SJSA1 (cell line): ENCODE measurements at regions not wholly inside any gene's neighbourhood (a gene's known extent, or its start where the extent isn't known, plus 50 kb on each side); places are given as distances from the start of the nearest gene placed in this dataset.

Source experiments
- DNase-seq, 2 experiments: peaks; one replicate each; pipeline ENCODE4 v3.0.0-alpha.2; 2015 to 2020; ENCODE audit warnings: low spot score in 2 of 2, low read depth in 1 of 2
- H3K27ac ChIP-seq: fragments of 250-450 bp; sonication (Bioruptor Pico); 2 replicates; pipeline ENCODE4 v1.5.1; 2020; ENCODE audit warnings: mild to moderate bottlenecking, moderate library complexity
- H3K27me3 ChIP-seq: fragments of 250-450 bp; sonication (Bioruptor Pico); replicated peaks from 2 replicates; pipeline ENCODE4 v1.5.1; 2020; ENCODE audit warnings: mild to moderate bottlenecking, moderate library complexity
- H3K36me3 ChIP-seq: fragments of 250-450 bp; sonication (Bioruptor Pico); 2 replicates; pipeline ENCODE4 v1.5.1; 2020; ENCODE audit warnings: mild to moderate bottlenecking
- H3K4me1 ChIP-seq: fragments of 250-450 bp; sonication (Bioruptor Pico); replicated peaks from 2 replicates; pipeline ENCODE4 v1.6.1; 2021; ENCODE audit warnings: mild to moderate bottlenecking
- H3K4me3 ChIP-seq: fragments of 250-450 bp; sonication (Bioruptor Pico); 2 replicates; pipeline ENCODE4 v1.5.1; 2020; ENCODE audit warnings: mild to moderate bottlenecking
- H3K9me3 ChIP-seq: fragments of 250-450 bp; sonication (Bioruptor Pico); replicated peaks from 2 replicates; pipeline ENCODE4 v1.5.1; 2020; ENCODE audit warnings: mild to moderate bottlenecking

- no peak for DNase-seq
- H3K9me3 ChIP-seq = no peaks in the 10 kb centered on the region; the same call in 1 of the 2 replicates
- H3K27ac ChIP-seq = no peak overlapping the region
- H3K27me3 ChIP-seq = no peaks in the 10 kb centered on the region
- no peaks in the 10 kb centered on the region for H3K36me3 ChIP-seq
- H3K4me3 ChIP-seq = no peak overlapping the region
- peaks cover 18% of the 10 kb centered on the region for H3K4me1 ChIP-seq
Measured at GRCh38 chr1:218572050-218572449, 226.9 kb downstream of the TGFB2 start.

GRCh38 chr1:218573925-218574324 is 228.8 kb downstream of the TGFB2 start:
- no peak overlapping the region for H3K27ac ChIP-seq
- H3K4me3 ChIP-seq = no peak overlapping the region
- no peak for DNase-seq

GRCh38 chr1:218575079-218575478 is 229.9 kb downstream of the TGFB2 start:
- H3K27me3 ChIP-seq = no peaks in the 10 kb centered on the region
- no peak overlapping the region for H3K4me3 ChIP-seq
- H3K36me3 ChIP-seq = no peaks in the 10 kb centered on the region
- no peak overlapping the region for H3K27ac ChIP-seq
- DNase-seq = no peak
- H3K4me1 ChIP-seq = peaks cover 13% of the 10 kb centered on the region
- no peaks in the 10 kb centered on the region; the same call in 1 of the 2 replicates for H3K9me3 ChIP-seq

More at GRCh38 chr1:218573925-218574324, 228.8 kb downstream of the TGFB2 start:
- H3K36me3 ChIP-seq = no peaks in the 10 kb centered on the region
- H3K27me3 ChIP-seq = no peaks in the 10 kb centered on the region
- H3K4me1 ChIP-seq = peaks cover 17% of the 10 kb centered on the region
- H3K9me3 ChIP-seq = no peaks in the 10 kb centered on the region; the same call in 1 of the 2 replicates

GRCh38 chr1:218575856-218576255 is 230.7 kb downstream of the TGFB2 start:
- Histone ChIP-seq H3K27ac (no peak overlapping the region), H3K4me3 (no peak overlapping the region), H3K9me3 (no peaks in the 10 kb centered on the region; the same call in 1 of the 2 replicates), H3K27me3 (no peaks in the 10 kb centered on the region), H3K4me1 (peaks cover 13% of the 10 kb centered on the region), H3K36me3 (no peaks in the 10 kb centered on the region)
- DNase-seq = no peak

GRCh38 chr1:218582646-218583045 is 237.5 kb downstream of the TGFB2 start:
- no peaks in the 10 kb centered on the region for H3K27me3 ChIP-seq

GRCh38 chr1:218584418-218585155 is 239.5 kb downstream of the TGFB2 start:
- peak in 1 of 2 experiments; percentile 11 for DNase-seq
- Histone ChIP-seq H3K27me3 (no peaks in the 10 kb centered on the region), H3K27ac (no peak overlapping the region), H3K4me3 (no peak overlapping the region), H3K36me3 (no peaks in the 10 kb centered on the region), H3K4me1 (peaks cover 21% of the 10 kb centered on the region), H3K9me3 (no peaks in the 10 kb centered on the region)

More at GRCh38 chr1:218582646-218583045, 237.5 kb downstream of the TGFB2 start:
- Histone ChIP-seq H3K9me3 (no peaks in the 10 kb centered on the region), H3K36me3 (no peaks in the 10 kb centered on the region), H3K27ac (no peak overlapping the region), H3K4me3 (no peak overlapping the region), H3K4me1 (peaks cover 21% of the 10 kb centered on the region)
- no peak for DNase-seq

GRCh38 chr1:218585511-218586184 is 240.5 kb downstream of the TGFB2 start:
- H3K36me3 ChIP-seq = no peaks in the 10 kb centered on the region
- H3K4me1 ChIP-seq = peaks cover 21% of the 10 kb centered on the region
- no peaks in the 10 kb centered on the region for H3K27me3 ChIP-seq
- H3K27ac ChIP-seq = 0 out of 2 replicates have a peak overlapping the region, but pooled peaks have one; percentile 28
- H3K4me3 ChIP-seq = no peak overlapping the region
- DNase-seq = peak; percentile 39 to 43
- H3K9me3 ChIP-seq = no peaks in the 10 kb centered on the region

GRCh38 chr1:218587900-218588299 is 242.8 kb downstream of the TGFB2 start:
- Histone ChIP-seq H3K27me3 (no peaks in the 10 kb centered on the region), H3K4me3 (no peak overlapping the region), H3K27ac (no peak overlapping the region), H3K4me1 (peaks cover 24% of the 10 kb centered on the region), H3K36me3 (no peaks in the 10 kb centered on the region), H3K9me3 (no peaks in the 10 kb centered on the region)
- no peak for DNase-seq

- Histone ChIP-seq H3K4me1 (peaks cover 26% of the 10 kb centered on the region), H3K9me3 (no peaks in the 10 kb centered on the region), H3K4me3 (no peak overlapping the region), H3K36me3 (no peaks in the 10 kb centered on the region), H3K27me3 (no peaks in the 10 kb centered on the region), H3K27ac (no peak overlapping the region)
- no peak for DNase-seq
Measured at GRCh38 chr1:218588540-218589172, 243.5 kb downstream of the TGFB2 start.

GRCh38 chr1:218589487-218589886 is 244.4 kb downstream of the TGFB2 start:
- no peak overlapping the region for H3K4me3 ChIP-seq
- DNase-seq = no peak
- no peaks in the 10 kb centered on the region for H3K36me3 ChIP-seq
- H3K9me3 ChIP-seq = no peaks in the 10 kb centered on the region
- no peaks in the 10 kb centered on the region for H3K27me3 ChIP-seq
- no peak overlapping the region for H3K27ac ChIP-seq
- peaks cover 25% of the 10 kb centered on the region for H3K4me1 ChIP-seq

- Histone ChIP-seq H3K4me1 (peaks cover 5% of the 10 kb centered on the region), H3K27me3 (no peaks in the 10 kb centered on the region), H3K27ac (no peak overlapping the region), H3K4me3 (no peak overlapping the region), H3K36me3 (no peaks in the 10 kb centered on the region), H3K9me3 (no peaks in the 10 kb centered on the region)
- no peak for DNase-seq
Measured at GRCh38 chr1:218591966-218592365, 246.8 kb downstream of the TGFB2 start.

- peak in 1 of 2 experiments; percentile 55 for DNase-seq
- no peaks in the 10 kb centered on the region for H3K27me3 ChIP-seq
- H3K36me3 ChIP-seq = no peaks in the 10 kb centered on the region
- 0 out of 2 replicates have a peak overlapping the region, but pooled peaks have one; percentile 2 for H3K27ac ChIP-seq
- no peak overlapping the region for H3K4me3 ChIP-seq
- peaks cover 5% of the 10 kb centered on the region for H3K4me1 ChIP-seq
- no peaks in the 10 kb centered on the region for H3K9me3 ChIP-seq
Measured at GRCh38 chr1:218592688-218593087, 247.6 kb downstream of the TGFB2 start.

- Histone ChIP-seq H3K27ac (no peak overlapping the region), H3K4me1 (no peaks in the 10 kb centered on the region), H3K9me3 (no peaks in the 10 kb centered on the region), H3K36me3 (no peaks in the 10 kb centered on the region), H3K4me3 (no peak overlapping the region), H3K27me3 (no peaks in the 10 kb centered on the region)
- DNase-seq = no peak
Measured at GRCh38 chr1:218600968-218601367, 255.8 kb downstream of the TGFB2 start.

- Histone ChIP-seq H3K36me3 (no peaks in the 10 kb centered on the region), H3K27ac (no peak overlapping the region), H3K9me3 (0 out of 2 replicates have a peak, but pooled peaks cover 4% of the 10 kb centered on the region), H3K27me3 (no peaks in the 10 kb centered on the region), H3K4me3 (no peak overlapping the region), H3K4me1 (no peaks in the 10 kb centered on the region)
- no peak for DNase-seq
Measured at GRCh38 chr1:218604217-218604616, 259.1 kb downstream of the TGFB2 start.
